ENCODE measurements at regions not wholly inside any gene's neighbourhood (a gene's known extent, or its start where the extent isn't known, plus 50 kb on each side); places are given as distances from the start of the nearest gene placed in this dataset.
"Not testable (repeated sequence)": the region's sequence is repeated elsewhere in the genome, so short reads cannot be mapped to it uniquely, and the experiment has no call there.

- not testable (repeated sequence) for DNase-seq
Observed at GRCh38 chr6:82517896-82518295, 154.3 kb downstream of the TPBG start.

DNA sequence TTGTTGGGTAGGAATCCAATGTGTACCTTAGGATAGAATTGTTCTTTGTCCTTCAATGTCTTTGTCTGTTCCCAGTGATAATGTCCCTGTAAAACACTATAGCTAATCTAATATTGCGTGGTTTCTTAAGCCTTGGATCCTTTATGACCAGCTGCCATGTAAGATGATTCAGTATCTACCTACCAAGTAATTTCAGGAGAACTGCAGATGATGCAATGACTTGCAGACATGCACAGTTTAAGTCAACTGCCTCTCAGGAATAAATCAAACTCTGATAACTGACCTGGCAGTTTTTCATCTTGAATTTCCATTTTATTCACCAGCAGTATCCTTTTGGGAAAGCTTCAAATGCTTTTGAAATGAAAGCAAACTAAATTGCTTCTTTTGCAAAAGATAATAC lies 157.8 kb downstream of the TPBG start:
- DNase-seq: peak; percentile 61

DNA sequence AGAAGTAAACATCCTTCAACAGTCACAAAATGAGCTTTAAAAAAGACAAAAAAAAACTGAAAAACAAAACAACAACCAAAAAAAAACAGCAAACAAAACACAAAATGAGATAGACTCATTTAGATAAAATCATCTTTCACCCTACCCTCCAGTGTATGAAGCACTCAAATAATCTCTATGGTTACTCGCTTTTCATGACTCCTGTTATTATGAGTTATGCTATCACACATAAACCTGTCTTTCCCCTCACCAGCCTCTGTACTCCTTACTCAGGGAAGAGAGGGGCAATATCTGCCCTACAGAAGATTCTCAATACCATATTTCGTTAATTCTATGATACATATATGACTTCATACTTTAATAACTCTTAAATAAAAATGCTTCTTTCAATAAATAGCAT lies 158.2 kb downstream of the TPBG start:
- DNase-seq: no peak

GRCh38 chr6:82524031-82524430 lies 160.4 kb downstream of the TPBG start:
- no peak for DNase-seq

- DNase-seq: no peak
Observed at GRCh38 chr6:82525775-82526495, 162.3 kb downstream of the TPBG start.

- not testable (repeated sequence) for DNase-seq
Observed at GRCh38 chr6:82529960-82530460, 166.4 kb downstream of the TPBG start.

- no peak for DNase-seq
Observed at GRCh38 chr6:82534876-82535275, 171.3 kb downstream of the TPBG start.

GRCh38 chr6:82549480-82549879 lies 185.9 kb downstream of the TPBG start:
- not testable (repeated sequence) for DNase-seq

DNA sequence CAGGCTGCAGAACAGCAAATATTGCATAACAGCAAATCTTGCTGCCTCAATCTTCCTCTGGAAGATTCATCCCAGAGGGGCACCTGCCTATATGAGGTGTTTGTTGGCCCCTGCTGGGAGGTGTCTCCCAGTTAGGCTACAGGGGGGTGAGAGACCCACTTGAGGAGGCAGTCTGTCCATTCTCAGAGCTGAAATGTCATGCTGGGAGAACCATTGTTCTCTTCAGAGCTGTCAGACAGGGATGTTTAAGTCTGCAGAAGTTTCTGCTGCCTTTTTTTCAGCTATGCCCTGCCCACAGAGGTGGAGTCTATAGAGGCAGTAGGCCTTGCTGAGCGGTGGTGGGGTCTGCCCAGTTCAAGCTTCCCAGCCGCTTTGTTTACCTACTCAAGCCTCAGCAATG lies 187.7 kb downstream of the TPBG start:
- DNase-seq: not testable (repeated sequence)

GRCh38 chr6:82551831-82552230 lies 188.2 kb downstream of the TPBG start:
- DNase-seq: no peak

GRCh38 chr6:82553863-82554531 lies 190.4 kb downstream of the TPBG start:
- no peak for DNase-seq

- no peak for DNase-seq
Observed at GRCh38 chr6:82554666-82555065, 191.0 kb downstream of the TPBG start.

DNA sequence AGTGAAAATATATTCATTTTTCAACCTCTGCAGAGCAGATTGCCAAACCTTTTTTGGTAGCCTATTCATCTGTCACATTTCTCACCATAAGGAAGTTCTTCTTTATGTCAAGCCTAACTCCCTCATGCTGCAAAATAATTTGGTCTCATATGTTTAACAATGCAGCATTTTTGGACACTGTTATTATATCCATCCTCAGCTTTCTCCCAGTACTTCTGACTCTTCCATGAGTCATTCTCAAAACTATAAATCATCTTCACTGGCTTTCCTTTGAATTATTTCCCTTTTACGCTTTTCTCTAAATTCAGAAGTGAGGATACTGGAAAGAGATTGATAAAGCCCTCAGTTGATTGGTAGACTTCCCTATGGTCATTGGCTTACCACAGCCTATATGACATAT lies 192.2 kb downstream of the TPBG start:
- DNase-seq: peak; percentile 13

DNA sequence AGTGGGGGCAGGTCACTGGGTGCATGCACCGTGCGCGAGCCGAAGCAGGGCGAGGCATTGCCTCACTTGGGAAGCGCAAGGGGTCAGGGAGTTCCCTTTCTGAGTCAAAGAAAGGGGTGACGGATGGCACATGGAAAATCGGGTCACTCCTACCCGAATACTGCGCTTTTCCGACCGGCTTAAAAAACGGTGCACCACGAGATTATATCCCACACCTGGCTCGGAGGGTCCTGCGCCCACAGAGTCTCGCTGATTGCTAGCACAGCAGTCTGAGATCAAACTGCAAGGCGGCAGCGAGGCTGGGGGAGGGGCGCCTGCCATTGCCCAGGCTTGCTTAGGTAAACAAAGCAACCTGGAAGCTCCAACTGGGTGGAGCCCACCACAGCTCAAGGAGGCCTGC lies 194.9 kb downstream of the TPBG start:
- not testable (repeated sequence) for DNase-seq

- no peak for DNase-seq
Observed at GRCh38 chr6:82567621-82568020, 204.0 kb downstream of the TPBG start.

GRCh38 chr6:82568290-82568993 lies 204.8 kb downstream of the TPBG start:
- no peak for DNase-seq

DNA sequence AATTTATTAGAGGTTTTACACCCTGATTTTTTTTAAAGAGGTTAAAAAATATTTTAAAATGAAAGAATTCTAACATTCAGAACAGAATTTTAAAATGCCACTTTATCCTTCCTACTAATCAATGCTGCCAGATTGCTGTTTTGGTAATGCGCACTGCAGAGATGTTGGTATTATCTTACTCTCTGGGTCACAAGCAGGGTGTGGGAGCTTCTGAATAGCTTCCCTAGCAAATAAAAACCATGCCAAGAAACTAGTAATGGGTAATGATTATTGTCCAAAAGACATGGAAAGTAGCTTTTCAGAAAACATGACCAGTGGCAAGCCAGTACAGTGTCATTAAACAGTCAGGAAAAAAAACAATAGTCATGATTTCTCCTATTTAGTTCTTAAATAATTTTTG lies 205.4 kb downstream of the TPBG start:
- DNase-seq: no peak

DNA sequence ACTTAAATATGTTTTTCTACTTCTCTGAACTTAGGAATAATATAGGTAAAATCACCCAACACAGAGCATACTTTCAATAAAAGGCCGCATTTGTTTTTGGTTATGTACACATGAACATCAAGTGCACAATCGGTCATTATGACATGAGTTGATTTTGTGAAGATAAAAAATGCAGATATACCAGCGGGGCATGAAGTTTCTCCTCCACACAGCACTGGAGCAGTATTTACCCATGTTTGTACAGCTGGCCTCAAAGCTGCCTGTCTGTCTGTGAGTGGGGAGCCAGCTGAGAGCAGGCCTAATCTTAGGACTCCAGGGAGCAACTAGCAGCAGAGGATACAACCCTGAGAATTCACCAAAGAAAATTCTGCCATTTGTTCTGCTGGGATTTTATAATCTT lies 206.5 kb downstream of the TPBG start:
- DNase-seq: no peak

DNA sequence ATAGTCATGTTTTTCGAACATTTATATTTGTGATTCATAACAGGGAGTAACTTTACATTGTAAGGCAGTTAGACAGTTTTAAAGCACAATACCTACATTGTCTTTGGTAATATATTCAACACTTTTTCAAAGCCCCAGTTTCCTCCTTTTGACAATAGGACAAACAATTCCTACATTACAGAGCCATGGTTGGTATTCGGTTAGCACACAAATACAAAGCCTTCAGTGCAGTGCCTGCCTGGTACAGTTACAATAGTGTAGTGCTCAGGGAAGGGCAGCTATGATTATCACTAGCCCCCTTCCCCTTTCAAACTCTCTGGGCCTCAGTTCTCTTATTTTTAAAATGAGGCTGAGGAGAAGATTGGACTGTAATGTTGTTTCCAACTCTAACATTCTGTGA lies 207.8 kb downstream of the TPBG start:
- no peak for DNase-seq

DNA sequence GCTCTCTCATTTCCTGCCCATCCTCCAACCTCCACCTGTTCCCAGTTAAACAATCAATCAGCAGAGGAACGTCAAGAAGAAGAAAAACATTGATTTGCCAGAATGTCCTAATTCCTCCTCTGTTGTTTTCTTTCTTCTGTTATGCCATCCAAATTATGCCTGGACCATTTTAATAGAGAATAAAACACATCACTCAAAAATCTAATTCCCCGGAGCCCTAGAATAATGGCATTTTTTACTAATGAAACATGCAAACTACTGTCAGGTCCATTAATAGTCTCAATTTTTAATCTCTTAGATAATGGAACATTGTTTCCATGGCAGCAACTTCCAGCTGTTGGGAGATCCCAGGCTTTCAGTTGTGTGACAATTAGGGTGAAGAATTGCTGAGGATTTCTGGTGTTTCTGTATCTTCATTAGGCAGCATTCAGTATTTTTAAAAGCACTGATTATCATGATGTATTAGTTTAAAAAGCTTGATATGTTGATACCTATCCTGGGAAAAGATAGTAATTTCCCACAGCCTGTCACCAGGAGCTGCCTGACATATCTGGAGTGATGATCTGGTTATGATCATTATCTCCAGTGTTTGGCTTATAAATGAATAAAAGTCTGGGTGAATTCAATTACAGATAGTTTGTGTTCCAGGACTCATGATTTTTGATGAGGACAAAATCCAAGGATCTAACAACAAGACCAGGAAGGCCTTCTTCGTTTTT lies 209.8 kb downstream of the TPBG start:
- DNase-seq: no peak

DNA sequence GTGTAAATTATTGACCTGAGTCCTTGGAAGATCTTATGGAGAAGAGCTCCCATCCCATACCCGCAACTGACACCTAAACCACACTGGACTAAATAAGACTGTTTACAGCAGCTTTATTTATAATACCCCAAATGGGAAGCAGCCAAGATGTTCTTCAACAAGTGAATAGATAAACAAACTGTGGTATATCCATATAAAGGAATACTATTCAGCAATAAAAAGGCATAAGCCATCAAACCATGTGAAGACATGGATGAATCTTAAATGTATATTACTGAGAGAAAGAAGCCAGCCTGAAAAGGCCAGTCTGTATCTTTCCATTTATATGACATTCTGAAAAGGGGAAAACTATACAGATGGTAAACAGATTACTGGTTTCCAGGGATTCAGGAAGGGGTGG lies 212.7 kb downstream of the TPBG start:
- no peak for DNase-seq

- no peak for DNase-seq
Observed at GRCh38 chr6:82584194-82584695, 220.6 kb downstream of the TPBG start.

GRCh38 chr6:82584856-82585255 lies 221.2 kb downstream of the TPBG start:
- no peak for DNase-seq

Measured in NCI-H226 (cell line).